ENCODE measurements at regions not wholly inside any gene's neighbourhood (a gene's known extent, or its start where the extent isn't known, plus 50 kb on each side); places are given as distances from the start of the nearest gene placed in this dataset.

DNA sequence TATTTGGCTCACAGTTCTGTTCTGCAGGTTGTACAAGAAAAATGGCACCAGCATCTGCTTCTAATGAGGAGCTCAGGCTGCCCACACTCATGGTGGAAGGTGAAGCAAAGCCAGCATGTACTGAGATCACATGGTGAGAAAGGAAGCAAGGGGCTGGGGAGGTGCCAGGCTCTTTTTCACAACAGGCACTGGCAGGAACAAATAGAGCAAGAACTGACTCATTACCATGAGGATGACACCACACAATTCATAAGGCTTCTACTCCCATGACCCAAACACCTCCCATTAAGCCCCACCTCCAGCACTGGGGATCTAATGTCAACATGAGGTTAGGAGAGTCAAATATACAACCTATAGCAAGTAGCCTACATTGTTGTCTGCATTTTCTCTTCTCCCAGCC is 522.6 kb downstream of the RFC3 start:
- peak; percentile 87 for DNase-seq (ENCODE audit: low read depth, low spot score)
- peak overlapping the region; percentile 7 for H3K27ac ChIP-seq

DNA sequence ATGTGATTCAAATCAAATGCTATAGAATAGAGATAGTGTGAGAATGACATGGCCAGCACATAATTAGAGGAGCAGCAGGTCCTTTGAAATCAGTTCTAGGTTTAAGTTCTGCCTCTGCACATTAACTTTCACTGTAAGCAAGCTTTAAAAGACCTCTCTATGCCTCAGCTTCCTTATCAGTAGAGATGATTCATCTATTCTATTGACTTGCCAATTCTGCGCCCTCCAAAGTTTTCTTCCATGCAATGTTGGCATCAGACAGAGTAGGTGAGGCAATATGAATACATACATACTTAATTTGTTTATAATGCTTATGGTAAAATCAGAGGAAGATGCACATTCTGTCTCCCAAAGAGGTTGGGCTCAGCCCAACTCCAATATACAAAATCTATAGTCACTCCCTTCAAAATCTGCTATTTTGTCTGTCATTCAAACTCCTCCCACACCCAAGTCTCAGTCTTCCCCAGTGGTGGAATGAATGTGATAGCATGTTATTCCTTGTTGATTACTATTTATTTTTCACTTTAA is 525.5 kb downstream of the RFC3 start:
- DNase-seq (ENCODE audit: low read depth, low spot score), result no peak
- no peak overlapping the region for H3K27ac ChIP-seq

DNA sequence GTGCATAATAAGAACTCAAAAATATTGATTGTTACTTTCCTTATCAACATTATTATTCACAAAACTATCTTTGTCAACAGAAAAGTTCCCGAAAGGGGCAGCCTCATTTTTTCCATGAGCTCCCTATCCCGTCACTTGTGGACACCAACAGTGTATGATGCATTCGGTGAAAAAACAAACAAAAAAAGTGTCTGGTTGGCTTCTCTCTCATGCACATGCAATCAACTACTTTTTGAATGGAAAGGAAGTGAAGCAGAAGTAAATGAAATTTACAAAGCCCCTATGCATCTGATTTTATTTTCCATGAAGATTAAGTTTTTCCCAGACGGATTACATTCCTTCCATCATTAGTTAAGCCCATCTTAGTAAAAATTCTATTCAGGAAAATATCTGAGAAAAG is 526.9 kb downstream of the RFC3 start:
- no peak overlapping the region for H3K27ac ChIP-seq
- no peak for DNase-seq (ENCODE audit: low read depth, low spot score)

DNA sequence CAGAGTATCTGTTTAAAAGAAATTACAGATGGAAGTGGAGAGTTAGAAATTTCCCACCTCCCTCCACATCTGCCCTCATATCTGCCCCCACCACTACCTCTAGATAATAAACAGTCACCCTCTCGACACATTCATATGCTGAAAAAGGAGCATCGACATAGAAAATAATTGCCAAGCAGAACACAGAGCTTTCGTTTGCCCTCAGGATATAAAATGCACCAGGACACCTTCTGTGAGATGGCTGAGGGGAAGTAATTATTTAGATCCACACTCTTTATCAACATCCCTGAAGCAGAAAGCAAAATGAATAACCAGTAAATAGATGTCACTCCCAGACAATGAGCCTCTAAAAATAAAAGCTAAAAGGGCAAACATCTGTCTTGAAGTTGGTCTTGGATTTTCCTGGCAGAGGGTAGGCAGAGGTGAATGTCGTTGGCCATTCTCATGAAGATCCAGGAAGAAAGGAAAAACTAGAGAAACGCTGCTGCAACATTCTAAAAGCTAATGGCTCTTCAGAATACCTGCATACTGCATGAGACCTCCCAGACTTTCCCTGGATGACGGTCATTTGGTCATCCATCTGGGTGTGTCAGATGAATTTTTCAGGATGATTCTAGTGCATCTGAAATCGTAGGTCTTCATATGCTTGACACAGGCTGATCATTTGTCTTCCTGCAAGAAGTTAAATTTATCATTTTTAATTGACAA is 527.5 kb downstream of the RFC3 start:
- no peak overlapping the region for H3K27ac ChIP-seq
- DNase-seq (ENCODE audit: low read depth, low spot score), result no peak

DNA sequence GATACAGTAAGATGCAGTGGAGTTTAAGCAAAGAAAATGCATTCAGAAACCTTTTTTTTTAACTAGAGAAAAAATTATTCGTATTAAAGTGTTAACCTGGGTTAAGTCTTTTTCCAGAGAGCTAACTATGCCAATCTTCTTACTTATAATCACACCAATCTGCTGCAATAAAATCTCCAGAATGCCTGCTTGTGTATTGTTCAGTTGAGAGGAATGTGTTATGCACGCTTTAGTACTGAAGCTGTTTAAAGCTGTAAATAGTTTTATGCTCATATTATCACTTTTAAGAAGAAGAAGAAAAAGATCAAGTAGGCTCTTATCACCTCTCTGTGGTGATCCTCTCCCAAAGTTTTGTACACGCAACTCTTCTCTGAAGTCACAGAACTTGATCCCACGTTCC is 528.7 kb downstream of the RFC3 start:
- no peak for DNase-seq (ENCODE audit: low read depth, low spot score)

DNA sequence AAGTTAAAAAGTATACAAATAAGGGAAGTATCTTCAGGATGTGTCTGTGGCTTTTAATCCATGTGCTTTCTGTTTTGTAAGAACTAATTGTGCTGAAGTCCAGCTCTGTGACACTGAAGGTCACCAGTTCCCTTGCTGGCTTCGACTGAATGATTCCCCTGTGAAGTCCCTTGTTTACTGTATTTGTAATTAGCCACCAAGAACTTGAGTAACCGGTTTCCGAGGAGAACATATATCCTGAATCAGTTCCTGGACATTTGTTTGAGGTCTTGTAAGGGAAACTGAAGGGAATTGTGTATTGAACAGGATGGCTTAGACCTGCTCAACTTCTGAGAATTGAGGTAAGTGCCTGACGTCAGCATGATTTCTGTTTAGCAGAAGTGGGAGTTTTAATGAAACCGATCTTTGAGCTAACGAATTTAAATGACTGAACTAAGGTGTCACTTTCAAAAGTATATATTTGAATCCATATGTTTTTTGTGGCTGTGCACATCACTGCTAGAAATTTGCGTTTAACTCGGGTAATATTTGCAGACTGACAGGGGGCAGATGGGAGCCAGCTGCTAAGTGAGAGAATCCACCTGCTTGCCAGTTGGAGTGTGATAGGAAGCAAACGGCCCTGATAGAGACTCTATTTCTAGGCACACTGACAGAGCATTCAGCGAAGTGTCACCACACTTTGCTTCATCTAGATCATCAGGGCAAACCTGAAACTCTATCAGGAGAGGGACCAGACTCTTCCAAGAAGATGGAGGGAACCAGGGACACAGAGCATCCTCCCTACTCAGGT is 530.0 kb downstream of the RFC3 start:
- peak; percentile 73 for DNase-seq (ENCODE audit: low read depth, low spot score)
- H3K27ac ChIP-seq, result peak overlapping the region; percentile 34

More for the DNA sequence above, 528.7 kb downstream of the RFC3 start:
- H3K27ac ChIP-seq, result peak overlapping the region; percentile 34

DNA sequence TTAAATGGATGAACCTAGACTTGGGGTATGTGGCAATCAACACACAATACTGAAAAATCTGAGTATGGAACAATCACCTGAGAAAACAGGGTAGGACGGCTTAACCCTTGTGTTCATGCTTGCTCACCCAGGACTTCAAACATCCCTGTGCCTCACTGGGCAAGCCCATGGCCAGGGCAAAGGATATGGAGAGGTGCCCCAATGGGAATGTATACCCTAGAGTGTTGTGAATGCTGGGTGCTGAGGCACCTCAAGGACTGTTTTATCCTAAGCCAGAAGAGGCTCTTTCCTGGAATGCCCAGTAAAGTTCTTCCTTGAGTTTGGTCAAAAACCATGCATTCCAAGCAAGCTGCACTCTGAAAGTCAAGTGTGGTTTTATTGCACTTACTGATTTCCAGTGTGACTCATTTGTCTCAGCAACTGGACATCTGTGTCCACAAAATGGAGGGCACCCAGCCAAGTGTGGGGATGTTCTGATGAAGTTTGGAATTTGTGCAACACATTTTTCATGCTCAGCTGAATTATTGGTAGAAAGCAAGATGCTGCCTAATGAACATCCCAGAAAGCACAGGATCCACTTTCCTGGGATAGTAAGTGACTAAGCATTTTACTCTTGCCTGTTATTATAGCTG is 531.3 kb downstream of the RFC3 start:
- peak overlapping the region; percentile 34 for H3K27ac ChIP-seq
- DNase-seq (ENCODE audit: low read depth, low spot score), result no peak

DNA sequence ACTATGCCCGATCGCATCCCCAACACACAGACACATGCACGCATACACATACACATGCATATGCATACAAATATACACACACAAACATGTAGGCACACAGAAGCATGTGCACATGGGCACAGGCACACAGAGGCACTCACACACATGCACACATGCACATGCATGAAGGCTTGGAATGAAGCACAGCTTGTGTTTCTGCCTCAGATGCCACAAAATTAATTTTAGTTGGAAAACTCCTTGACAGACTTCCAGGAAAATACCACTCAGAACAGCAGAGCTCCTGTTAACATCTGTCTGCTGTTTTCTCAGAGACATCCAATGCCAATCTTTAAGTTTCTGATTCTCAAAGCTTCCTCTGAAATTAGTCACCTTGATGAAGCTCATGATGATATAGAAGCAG is 532.7 kb downstream of the RFC3 start:
- DNase-seq (ENCODE audit: low read depth, low spot score), result no peak
- H3K27ac ChIP-seq, result no peak overlapping the region

DNA sequence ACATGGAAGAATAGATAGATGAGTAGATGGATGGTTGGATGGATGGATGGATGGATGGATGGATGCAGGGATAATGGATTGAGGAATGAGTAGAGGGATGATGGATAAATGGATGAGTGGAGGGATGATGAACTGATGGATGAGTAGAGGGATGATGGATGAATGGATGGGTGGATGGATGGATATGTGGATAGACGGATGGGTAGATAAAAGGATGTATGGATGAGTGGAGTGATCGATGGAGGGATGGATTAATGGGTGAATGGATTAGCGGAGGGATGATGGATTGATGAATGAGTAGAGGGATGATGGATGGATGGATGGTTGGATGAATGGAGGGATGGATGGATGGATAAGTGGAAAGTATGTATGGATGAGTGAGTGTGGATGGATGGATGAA is 533.2 kb downstream of the RFC3 start:
- no peak for DNase-seq (ENCODE audit: low read depth, low spot score)
- H3K27ac ChIP-seq, result no peak overlapping the region

DNA sequence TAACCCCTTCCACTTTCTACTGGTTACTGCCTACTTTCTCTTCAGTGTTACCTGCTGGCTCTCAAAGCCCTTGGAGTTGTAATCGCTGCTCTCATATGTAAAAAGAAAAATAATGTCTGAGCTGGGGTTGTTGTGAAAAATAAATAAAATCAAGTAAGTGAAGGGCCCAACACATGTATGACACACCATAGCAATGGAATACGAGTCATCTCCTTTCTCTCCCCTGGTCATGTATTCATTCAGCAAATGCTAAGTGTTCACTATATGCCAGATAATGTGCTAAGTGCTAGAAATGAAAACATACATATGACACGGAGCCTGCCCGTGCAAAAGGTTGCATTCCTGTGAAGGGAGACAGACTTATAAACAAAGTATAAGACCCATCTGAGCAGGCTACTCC is 535.0 kb downstream of the RFC3 start:
- no peak for DNase-seq (ENCODE audit: low read depth, low spot score)
- H3K27ac ChIP-seq, result no peak overlapping the region

DNA sequence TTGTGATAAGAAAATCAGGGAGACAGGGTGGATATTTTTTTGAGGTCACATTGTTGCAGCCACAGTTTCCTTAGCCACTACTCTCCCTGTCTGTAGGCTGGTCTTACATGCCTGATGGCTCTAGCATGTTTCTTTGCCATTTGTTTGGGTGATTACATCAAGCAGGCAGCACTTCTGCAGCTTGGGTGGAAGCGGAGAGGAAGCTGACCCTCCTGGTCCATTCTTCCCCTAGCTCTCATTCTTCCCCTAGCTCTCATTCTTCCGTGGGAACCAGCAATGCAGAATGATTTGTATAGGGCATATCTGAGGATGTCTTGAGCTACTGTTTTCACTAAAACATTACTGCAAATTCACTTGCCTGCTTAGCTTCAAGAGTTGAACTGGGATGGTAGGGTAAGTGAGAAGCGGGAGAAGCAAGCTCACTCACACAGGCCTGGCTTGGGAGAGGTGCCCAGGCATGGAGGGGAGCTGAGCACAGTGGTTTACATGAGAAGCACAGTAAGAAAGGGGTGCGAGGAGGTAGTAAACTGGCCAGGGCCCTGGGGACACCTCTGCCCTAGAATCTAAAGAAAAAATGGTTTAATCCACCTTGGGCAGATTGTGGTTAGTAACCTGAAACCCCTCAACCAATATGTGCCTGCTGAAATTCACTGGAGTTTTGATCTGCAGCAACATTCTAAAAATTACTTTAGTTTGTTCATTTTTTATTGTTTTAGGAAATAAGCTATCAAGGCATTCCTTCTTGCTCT is 538.9 kb downstream of the RFC3 start:
- H3K27ac ChIP-seq, result peak overlapping the region; percentile 69
- no peak for DNase-seq (ENCODE audit: low read depth, low spot score)

DNA sequence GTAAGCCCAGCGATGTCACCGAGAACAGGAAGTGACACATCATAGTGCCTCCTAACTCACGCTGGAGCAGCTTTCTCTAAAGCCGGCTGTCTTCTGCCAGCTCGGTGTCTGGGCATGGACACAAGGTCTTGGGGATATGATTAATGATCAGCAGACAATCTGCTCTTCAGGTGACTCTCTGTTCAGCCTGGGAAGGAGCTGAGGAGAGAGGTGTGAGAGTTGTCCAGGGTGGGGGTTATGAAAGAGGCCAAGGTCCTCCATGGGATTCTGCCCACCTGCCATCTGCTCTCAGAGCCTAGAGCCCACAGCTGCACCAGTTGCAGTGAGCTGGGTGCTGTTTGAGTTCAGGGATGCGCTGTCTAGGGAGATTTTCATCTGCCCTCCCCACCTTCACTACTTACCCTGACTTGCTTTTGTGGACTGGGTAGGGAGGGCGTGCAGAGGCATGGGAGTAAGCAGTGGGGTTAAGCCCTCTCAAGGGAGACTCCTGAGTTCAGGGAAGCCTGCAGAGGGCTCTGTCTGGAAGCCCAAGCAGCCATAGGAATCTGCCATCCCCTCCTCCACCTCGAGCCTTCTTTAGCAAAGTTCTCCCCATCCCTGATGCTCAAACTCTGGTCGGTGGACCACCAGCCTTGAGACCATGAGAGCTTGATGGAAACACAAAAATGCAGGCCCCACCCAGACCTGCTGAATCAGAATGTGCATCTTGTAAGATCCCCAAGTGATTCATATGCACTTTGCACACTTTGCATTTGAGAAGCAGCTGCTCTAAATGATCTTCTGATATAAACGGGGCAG is 539.7 kb downstream of the RFC3 start:
- peak overlapping the region; percentile 69 for H3K27ac ChIP-seq
- DNase-seq (ENCODE audit: low read depth, low spot score), result peak; percentile 61

DNA sequence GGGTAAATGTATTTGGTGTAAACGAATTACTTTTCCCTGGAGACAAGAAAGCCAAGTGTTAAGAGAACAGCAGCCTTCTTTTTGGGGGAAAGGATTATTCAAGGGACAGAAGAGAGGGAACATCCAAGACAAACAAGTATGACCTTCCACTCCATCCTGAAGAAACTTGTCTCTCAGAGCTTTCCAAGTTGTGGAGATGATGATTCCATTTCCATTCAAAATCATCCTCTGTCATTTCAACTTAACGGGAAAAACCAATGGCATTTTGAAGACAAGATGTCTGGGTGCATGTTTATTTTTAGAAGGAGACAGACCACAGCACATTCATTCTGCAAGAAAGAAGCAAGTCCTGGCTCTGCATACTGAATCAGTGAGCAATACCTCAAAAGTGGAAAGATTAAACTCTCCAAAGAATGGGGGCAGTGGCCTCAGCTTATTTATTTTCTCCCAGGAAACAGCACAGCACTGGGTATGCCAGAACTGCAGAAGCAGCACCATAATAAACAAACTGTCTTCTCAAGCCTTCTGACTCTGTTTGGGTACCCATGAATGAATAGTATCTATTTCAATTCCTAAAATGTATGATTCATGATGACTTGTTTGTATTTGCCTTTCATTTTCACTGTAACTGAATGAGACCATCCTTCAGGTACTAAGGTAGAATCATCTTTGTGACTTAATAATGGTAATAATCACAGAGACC is 541.0 kb downstream of the RFC3 start:
- DNase-seq (ENCODE audit: low read depth, low spot score), result peak; percentile 18
- peak overlapping the region; percentile 69 for H3K27ac ChIP-seq

DNA sequence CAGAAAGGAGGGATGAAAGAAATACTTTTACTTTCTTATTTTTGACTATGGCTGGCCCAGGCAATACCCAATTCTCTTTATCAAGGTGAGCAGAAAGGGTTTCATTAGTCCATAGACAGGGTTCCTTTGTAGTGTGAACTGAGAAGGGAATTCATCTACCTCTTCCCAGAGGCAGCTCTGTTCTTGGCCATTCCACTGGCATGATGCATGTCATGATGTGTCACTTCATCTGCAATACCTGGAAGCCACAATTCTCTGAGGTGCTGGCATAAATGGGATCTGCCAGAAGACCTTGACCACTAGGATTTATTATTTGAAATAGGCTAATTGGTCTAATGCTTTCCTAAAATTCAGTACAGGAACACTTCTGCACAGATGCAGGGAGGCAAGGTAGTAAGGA is 542.8 kb downstream of the RFC3 start:
- DNase-seq (ENCODE audit: low read depth, low spot score), result no peak
- H3K27ac ChIP-seq, result peak overlapping the region; percentile 12

DNA sequence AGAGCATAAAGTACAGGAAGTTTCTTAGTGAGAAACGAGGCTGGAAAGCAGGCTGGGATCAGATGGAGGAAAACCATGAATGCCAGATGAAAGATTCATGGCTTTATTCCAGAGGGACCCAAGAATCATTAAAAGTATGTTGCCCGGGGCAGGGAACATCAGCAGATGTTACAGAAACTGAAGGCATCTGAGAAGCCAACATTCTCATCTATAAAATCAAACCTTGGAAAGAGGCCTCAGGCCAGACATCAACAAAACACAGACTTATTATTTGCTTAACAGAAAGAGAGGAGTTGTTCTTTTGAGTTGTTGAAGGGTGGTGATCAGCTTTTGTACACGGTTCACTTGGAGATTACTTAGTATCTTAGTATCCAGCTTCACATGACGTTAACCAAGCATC is 543.6 kb downstream of the RFC3 start:
- H3K27ac ChIP-seq, result no peak overlapping the region
- no peak for DNase-seq (ENCODE audit: low read depth, low spot score)

DNA sequence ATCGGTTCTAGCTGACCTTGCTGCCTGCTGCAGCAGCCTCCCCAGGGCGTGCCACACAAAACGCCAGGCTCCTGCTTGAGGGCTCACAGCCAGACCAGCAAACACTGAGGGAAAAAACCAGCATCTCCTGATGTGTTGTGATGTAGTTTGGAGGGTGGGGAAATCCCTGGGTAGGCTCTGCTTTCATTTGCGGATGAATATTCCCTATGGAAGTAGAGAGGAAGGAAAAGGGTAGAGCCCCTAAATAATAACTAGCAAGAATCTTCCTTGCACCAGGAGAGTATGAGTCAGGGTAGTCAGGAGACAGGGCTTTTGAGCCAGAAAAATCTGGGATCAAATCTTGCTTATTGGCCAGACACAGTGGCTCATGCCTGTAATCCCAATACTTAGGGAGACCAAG is 545.3 kb downstream of the RFC3 start:
- H3K27ac ChIP-seq, result no peak overlapping the region
- DNase-seq (ENCODE audit: low read depth, low spot score), result no peak

DNA sequence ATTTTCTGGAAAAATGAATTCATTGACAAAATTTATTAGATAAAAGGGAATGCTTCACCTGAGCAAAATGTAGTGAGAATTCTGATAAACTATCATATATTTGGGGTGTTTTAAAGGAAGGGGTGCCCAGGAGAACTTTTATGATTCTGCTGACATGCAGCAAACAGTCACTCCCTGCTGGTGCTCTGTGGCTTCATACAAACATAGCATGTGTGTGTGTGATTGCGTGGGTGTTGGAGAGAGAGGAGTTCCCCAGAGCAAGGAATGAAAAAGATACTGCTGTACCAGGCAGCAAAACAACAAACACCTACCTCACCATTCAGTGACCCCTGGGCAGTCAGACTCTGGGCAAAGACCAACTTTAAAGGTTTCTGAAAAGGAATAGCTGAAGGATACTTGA is 546.7 kb downstream of the RFC3 start:
- no peak overlapping the region for H3K27ac ChIP-seq
- DNase-seq (ENCODE audit: low read depth, low spot score), result peak; percentile 34

DNA sequence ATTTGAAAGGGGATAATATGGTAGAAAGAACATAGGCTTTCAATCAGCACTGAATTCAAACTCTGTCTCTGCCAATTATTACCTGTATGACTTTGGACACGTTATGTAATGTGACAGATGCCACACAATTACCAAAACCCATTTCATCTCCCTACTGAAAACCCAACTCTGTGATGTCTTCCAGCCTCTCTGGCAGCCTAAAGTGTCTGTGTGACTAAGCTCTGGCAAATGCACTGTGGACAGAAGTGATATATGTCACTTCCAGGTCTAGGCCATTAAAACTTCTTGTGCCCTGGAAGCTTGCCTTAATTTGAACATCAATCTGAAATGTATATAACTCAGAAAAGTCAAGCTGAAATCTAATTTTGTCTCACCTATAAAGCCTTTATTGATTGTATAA is 552.0 kb downstream of the RFC3 start:
- H3K27ac ChIP-seq, result no peak overlapping the region
- DNase-seq (ENCODE audit: low read depth, low spot score), result no peak

DNA sequence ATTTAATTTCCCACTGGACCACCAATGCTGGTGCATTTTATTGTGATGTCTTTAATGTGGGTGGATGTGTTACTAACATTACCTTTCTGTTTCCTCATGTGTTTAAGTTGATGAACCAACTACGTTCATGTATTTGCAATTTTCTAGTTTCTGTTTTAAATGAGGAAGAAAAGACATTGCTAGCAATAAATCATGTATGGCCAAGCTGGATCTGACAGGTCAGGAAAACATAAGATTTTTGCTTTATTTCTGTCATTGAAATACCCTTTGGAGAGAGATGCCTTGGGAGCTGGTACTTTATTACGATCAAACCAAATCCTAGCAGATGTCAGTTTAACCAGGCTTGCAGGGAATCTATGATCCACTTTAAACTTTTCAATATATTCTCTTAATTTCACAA is 553.2 kb downstream of the RFC3 start:
- H3K27ac ChIP-seq, result no peak overlapping the region
- no peak for DNase-seq (ENCODE audit: low read depth, low spot score)

Data from epithelial cell of prostate (primary cell).